NCI-H69 (cell line): ENCODE measurements at regions not wholly inside any gene's neighbourhood (a gene's known extent, or its start where the extent isn't known, plus 50 kb on each side); places are given as distances from the start of the nearest gene placed in this dataset.

Experiments
- DNase-seq: peaks from one replicate; lab custom pipeline; 2025; lab: John Stamatoyannopoulos, UW

- DNase-seq: no peak
Measured at GRCh38 chr9:16241231-16241630, 629.2 kb downstream of the BNC2 start.

DNA sequence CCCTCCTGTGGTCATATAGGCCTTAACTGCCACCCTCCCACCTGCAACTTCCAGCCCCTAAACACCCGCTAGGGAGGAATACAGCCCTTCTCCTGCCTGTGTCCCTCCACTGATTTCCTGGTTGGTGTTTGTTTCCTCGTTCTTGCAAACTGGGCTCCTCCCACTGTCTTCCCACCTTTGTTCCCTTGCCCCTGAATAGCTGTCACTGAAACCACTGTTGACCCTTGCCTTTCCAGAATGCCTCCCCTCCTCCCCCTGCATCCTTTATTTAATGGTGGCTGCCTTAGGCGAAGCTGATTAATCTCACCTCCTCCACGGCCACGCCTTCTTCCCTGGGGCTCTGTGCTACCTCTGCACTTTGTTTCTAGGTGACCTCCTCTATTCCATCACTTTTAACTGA, 626.7 kb downstream of the BNC2 start:
- peak; percentile 28 for DNase-seq

GRCh38 chr9:16245756-16246440, 624.6 kb downstream of the BNC2 start:
- DNase-seq: no peak

- no peak for DNase-seq
Measured at GRCh38 chr9:16246785-16247184, 623.7 kb downstream of the BNC2 start.

DNA sequence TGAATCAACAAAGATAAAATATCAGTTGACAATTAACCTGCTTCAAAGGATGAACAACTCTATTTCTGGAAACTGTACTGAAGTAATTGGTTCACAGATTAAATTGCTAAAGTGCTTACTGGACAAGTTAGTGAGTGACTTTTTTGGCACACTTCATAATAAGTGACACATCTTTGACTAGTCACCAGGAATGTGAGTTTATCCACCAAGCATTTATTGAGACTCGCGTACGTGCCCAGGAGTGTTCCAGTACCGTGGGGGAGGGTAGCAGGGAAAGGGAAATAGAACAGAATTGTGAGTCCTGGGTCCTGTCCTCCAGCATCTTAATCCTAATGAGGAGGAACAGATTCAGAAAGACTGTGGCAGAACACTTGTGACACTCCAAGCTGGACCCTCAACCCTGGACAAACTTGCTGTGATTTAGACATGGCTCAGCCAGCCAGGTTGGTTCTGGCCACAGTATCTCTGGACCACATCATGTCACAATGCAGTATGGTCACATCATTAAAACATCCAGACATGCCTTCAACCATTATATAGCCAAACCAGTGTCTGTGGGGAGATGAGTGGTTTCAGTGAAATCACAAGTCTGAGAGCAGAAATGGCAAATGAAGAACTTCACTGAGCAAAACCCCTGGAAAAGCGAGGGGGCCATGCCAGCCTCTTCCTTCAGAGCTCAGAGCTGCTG, 623.1 kb downstream of the BNC2 start:
- no peak for DNase-seq

DNA sequence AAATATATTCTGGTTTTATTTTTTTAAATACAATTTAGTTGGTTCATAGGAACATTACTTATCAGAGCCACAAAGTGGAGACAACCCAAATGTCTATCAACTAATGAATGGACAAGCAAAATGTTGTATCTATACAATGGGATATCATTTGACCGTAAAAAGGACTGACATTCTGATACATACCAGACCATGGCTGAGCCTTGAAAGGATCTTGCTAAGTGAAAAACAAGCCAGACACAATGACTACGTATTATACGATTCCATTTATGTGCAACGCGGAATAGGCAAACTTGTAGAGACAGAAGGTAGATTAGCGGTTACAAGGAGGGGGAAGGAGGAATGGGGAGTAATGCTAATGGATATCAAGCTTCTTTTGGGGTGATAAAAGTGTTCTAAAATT, 621.6 kb downstream of the BNC2 start:
- no peak for DNase-seq

DNA sequence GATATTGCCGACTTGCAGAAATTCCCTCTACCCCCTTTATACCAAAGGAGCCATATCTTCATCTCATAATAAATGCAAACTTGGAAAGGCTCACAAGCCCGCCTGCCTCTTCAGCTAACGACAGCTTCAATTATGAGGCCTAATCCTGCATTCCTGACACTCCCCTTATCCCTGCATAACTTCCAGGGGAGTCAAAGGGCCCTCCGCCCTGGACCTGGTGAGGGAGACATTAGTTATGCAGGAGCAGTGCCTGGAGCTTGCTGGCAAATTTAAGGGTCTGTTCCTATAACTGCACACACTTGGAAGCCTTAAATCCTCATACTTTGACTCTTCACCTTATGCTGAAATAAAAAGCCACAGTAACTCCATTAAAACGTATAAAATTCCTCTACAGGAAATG, 617.9 kb downstream of the BNC2 start:
- no peak for DNase-seq

GRCh38 chr9:16254674-16255073, 615.8 kb downstream of the BNC2 start:
- peak; percentile 10 for DNase-seq

- DNase-seq: no peak
Measured at GRCh38 chr9:16255217-16255616, 615.3 kb downstream of the BNC2 start.

GRCh38 chr9:16257604-16258003, 612.9 kb downstream of the BNC2 start:
- DNase-seq: peak; percentile 7

DNA sequence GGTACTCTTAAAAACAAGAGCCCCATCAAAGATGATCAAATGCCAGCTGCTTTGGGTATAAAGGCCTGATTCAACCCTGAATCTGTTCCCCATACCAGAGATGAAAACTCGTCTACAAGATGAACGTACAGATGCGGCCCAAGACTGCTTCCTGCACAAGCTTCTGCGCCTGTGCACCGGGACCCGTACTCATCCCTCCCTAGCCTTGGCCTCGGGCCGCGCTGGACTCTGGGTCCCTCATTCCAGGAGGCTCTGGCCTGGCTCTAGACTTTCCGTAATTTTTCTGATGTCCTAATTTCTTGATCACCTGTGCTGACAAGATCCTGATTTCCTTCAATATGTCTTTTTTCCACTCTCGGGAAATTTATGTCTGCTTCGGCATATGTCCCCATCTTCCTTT, 612.3 kb downstream of the BNC2 start:
- no peak for DNase-seq

- DNase-seq: no peak
Measured at GRCh38 chr9:16258708-16259107, 611.8 kb downstream of the BNC2 start.

GRCh38 chr9:16262477-16263261, 607.8 kb downstream of the BNC2 start:
- peak; percentile 76 for DNase-seq

DNA sequence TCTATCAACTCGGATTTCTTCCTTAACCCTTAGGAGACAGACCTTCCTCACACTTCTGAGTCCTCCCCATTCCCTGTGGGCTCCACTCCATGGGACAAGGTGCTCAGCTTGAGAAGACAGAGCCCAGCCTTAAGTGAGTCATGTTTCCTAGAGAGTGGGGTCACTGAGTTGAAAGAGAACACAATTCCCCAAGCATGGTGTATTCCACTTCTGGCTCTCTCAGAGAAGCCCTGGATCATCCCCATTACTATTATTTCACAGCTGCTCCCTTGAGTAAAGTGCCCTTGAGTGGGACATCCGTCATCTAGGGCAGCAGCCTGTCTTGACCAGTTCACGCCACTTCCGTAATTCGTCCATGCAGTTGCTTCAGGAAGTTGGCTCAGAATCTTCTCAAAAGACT, 604.8 kb downstream of the BNC2 start:
- no peak for DNase-seq

DNA sequence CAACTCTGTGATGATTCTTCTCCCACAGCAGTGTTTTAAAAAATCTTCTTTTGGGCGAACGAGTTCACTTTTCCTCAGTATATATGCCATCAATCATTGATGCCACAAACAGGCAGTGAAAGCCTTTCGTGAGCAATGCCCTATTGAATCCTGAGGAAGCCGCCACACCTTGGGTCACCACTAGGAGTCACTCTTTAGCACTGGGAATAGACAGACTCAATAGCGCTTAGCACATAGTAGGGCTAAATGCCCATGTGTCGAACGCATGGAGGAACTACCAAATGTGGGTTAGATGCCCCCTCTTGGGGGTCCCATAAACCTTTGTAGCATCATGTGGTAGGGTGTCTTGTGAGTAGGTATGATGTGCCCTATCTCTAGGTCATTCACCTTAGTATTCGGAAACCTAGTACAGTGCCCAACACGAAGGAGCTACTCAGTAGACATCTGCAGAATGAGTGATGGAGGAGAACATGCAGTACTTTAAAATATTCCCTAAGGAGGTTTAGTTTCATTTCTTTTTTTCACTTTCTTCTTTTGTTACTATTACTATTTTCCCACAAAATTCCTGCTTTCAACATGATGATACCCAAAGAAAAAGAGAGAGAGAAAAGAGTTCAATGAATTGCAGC, 603.7 kb downstream of the BNC2 start:
- DNase-seq: peak; percentile 10

GRCh38 chr9:16267281-16268066, 603.0 kb downstream of the BNC2 start:
- peak; percentile 42 for DNase-seq

DNA sequence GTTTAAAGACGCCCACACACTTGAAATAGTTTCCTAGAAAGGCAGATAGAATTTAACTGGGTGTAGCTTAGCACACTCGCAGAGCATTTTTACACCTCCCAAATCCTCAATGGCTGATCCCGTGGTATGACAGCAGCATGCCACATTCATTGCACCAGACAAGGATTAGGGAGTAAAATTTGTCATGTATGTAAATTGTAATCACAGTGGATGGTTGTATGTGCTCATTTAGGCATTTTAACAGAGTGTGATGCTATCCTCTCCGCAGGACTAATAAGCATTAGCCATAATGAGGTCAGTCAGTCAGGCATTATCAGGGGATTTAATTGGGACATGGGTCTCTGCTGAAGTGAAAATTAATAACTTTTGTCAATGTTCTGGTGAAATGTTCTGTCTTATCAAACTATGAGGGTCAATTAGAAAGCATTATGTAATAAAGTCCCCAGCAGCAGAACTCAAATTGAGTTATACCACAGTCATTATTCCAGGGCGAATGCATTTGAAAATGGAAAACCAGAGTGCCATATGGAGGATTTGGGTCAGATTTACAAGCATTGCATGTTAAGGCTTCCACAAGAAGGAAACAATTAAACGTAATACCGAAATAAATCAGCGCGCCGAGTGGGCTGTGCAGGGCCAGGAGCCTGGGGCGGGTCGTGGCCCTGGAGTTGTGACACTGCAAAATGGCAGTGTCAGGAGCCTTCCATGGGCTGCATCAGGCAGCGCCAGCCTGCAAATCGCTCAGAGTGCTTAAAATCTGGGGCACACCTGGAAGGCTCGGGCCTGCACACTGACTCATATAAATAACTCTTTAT, 602.2 kb downstream of the BNC2 start:
- DNase-seq: no peak

DNA sequence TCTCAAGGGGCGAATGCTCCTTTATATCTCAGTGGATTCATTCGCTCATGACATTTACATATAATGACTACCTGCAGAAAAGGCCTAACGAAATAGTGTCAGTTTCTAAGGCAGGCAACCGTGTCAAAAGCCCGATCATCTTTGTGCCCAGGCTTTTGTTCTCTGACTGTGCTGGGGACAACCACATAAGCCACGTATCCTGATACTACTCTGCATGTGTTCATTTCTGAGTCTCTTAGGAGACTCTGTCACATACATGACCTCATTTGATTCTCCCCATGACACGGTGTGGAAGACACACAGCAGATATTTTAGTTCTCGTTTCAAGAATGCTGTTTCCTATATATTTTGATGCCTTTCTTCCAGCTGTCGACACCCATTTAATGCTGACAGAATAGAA, 598.5 kb downstream of the BNC2 start:
- DNase-seq: no peak

GRCh38 chr9:16272776-16273175, 597.7 kb downstream of the BNC2 start:
- no peak for DNase-seq

- DNase-seq: no peak
Measured at GRCh38 chr9:16275795-16276624, 594.5 kb downstream of the BNC2 start.
